ENCODE measurements at regions not wholly inside any gene's neighbourhood (a gene's known extent, or its start where the extent isn't known, plus 50 kb on each side); places are given as distances from the start of the nearest gene placed in this dataset.
"Not testable (repeated sequence)": the region's sequence is repeated elsewhere in the genome, so short reads cannot be mapped to it uniquely, and the experiment has no call there.

DNA sequence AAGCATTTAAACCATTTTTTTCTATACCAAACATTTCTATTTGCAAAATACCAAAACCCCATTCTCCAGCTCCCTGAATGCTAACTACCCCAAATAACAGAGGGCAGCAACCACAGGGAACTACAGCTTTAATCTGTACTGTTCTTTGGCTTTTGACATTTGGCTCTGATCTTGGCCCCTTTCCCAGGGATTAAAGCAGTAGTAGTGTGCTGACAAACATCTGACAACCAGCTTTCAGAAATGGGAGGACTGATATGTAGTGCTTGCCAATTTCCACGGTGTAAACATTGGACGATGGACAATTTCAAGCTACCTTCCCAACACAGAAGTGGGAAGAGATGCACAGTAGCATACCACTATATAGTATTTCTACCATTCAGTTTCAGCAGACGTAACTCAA lies 88.4 kb upstream of the TEAD1 start:
- no peak for DNase-seq (ENCODE audit: low read depth)

- DNase-seq (ENCODE audit: low read depth) = no peak
Observed at GRCh38 chr11:12587333-12587991, 86.8 kb upstream of the TEAD1 start.

GRCh38 chr11:12591706-12592105 lies 82.5 kb upstream of the TEAD1 start:
- DNase-seq (ENCODE audit: low read depth) = no peak

- DNase-seq (ENCODE audit: low read depth) = no peak
Observed at GRCh38 chr11:12592283-12592682, 81.9 kb upstream of the TEAD1 start.

DNA sequence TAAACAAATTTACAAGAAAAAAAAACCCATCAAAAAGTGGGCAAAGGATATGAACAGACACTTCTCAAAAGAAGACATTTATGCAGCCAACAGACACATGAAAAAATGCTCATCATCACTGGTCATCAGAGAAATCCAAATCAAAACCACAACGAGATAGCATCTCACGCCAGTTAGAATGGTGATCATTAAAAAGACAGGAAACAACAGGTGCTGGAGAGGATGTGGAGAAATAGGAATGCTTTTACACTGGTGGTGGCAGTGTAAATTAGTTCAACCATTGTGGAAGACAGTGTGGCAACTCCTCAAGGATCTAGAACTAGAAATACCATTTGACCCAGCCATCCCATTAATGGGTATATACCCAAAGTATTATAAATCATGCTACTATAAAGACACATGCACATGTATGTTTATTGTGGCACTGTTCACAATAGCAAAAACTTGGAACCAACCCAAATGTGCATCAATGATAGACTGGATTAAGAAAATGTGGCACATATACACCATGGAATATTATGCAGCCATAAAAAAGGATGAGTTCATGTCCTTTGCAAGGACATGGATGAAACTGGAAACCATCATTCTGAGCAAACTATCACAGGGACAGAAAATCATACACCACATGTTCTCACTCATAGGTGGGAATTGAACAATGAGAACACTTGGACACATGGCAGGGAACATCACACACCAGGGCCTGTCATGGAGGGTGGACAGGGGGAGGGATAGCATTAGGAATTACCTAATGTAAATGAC lies 79.0 kb upstream of the TEAD1 start:
- DNase-seq (ENCODE audit: low read depth) = not testable (repeated sequence)

DNA sequence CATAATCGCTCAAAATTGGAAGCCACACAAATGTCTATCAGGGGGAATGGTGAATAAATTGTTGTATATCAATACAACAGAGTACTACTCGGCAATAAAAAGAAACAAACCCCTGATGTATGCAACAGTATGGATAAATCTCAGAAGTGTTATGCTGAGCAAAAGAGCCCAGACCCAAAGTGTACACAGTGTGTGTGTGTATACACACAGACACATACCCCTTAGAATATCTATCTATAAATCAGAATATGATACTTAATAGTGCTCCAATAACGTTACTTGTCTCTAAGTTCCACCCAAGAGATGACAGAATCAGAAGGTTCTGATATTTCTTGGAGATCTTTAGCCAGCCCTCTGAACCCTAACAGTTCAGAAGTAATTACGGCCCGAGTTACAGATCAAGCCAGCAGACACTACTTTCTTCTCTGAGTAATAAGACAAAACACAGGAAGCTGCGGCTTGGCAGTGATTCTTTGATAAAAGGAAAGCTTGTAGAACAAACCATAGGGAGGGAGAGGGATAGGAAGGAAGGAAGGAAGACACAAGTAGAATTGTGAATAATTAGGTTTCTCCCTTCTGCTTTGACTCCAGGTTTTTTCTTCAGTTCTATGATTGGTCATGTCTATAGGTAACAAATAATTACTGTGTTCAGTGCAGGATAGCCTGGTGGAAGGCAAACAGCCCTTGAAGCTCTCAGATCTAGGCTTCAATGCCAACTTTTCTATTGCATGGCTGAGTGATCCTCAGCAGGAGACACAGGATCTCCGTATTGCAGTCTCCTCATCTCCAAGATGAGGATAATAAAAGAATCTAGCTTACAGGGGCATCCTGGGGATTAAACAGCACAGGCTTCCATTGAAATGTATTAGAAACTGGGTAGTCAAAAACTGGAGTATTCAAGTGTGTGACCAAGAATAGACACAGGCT lies 75.6 kb upstream of the TEAD1 start:
- DNase-seq (ENCODE audit: low read depth) = no peak

DNA sequence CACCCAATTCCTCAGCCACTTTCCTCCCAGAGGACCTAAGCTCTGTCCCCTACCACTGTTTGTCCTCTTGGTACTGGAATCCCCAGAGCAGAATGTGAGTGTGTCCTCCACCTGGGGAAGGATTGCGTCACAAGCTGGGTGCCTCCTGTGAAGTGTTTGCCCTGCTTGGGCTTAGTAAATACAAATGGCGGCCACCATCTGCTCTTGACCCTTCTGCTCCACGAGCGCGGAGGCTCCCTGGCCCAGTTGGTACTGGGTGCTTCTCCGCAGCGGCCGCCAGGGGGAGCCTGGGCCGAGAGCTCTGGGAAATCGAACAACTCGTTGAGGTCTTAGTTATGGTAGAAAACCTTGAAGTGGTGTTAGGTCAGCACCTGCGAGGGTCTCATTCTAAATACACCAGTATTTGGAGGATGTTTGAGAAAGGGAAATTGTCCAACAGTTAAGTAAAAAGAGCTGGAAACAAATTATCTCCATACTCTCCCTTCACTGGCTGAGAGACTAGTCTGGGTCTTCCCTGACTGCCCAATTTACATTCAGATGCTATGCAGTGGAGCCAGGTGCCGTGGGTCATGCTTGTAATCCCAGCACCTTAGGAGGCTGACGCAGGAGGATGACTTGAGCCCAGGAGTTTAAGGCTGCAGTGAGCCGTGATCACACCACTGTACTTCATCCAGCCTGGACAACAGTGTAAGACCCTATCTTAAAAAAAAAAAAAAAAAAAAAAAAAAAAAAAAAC lies 74.6 kb upstream of the TEAD1 start:
- DNase-seq (ENCODE audit: low read depth) = no peak

DNA sequence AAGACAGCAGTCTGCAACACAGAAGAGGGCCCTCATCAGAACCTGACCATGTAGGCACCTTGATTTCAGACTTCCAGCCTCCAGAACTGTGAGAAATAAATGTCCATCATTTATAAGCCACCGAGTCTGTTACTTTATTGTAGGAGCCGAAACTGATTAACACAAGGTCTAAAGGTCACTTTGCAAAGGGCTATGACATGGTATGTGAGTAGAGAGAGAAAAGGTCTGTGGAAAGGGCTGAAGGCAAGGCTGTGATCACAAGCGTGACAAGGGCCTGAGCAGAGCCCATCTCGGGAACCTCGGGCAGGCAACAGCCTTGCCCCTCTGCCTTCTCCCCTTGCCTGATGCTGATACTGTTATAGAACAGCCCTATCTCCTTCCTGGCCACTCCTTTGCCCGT lies 73.4 kb upstream of the TEAD1 start:
- DNase-seq (ENCODE audit: low read depth) = no peak

- DNase-seq (ENCODE audit: low read depth) = no peak
Observed at GRCh38 chr11:12602421-12602820, 71.8 kb upstream of the TEAD1 start.

DNA sequence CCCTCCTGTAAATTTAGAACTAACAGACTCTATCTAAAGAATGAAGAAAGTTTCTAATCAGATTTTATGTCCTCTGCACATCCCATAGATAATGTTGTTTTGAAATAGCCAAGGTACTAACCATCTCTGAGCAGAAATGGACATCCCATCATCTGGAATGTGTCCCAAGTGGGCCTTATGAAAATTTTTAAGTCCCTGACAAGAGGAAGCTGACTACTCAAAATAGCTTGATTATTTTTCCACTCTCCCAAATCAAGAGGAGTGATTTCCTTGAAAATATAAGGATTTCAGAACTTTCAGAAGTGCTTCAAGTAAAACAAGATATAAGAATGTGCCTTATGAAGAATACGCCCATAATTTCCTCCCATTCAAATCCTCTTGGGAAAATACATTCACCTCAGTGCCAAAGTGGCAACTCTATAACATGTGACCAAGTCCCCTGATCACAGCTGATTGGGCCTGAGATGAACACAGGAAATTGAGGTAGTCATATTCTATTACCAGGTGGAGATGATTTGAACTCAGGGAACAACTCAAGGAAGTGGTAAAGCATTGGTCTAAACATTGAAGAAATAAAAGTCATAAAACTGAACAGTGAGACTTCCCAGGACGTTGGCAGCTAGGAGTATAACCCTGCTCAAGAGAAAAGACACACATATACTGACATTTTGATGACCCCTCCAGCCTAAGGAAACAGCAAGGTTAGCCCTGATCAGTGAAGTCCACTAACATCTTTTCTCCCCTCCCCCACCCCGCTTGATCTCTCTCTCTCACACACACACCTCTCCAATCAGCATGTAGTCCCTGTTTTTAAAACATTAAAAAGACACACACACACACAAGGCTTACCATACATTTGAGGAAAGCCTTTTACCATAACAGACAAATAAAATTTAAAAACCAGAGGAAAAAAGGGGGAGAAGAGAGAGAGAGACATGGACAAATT lies 70.8 kb upstream of the TEAD1 start:
- DNase-seq (ENCODE audit: low read depth) = no peak

GRCh38 chr11:12604557-12605153 lies 69.6 kb upstream of the TEAD1 start:
- DNase-seq (ENCODE audit: low read depth) = no peak

GRCh38 chr11:12606597-12606996 lies 67.6 kb upstream of the TEAD1 start:
- peak; percentile 91 for DNase-seq (ENCODE audit: low read depth)

- not testable (repeated sequence) for DNase-seq (ENCODE audit: low read depth)
Observed at GRCh38 chr11:12608678-12609077, 65.5 kb upstream of the TEAD1 start.

DNA sequence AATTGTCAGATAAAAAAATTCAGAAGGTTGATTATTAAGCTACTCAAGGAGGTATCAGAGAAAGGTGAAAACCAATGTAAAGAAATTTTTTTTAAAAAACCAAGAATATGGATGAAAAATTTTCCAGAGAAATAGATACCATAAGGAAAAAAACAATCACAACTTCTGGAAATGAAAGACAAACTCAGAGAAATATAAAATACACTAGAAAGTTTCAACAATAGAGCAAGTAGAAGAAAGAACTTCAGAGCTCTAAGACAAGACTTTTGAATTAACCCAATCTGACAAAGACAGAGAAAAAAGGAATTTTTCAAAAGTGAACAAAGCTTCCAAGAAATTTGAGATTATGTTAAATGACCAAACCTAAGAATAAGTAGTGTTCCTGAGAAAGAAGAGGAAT lies 62.9 kb upstream of the TEAD1 start:
- no peak for DNase-seq (ENCODE audit: low read depth)

GRCh38 chr11:12617632-12618031 lies 56.6 kb upstream of the TEAD1 start:
- DNase-seq (ENCODE audit: low read depth) = no peak

- no peak for DNase-seq (ENCODE audit: low read depth)
Observed at GRCh38 chr11:12618743-12619540, 55.3 kb upstream of the TEAD1 start.

DNA sequence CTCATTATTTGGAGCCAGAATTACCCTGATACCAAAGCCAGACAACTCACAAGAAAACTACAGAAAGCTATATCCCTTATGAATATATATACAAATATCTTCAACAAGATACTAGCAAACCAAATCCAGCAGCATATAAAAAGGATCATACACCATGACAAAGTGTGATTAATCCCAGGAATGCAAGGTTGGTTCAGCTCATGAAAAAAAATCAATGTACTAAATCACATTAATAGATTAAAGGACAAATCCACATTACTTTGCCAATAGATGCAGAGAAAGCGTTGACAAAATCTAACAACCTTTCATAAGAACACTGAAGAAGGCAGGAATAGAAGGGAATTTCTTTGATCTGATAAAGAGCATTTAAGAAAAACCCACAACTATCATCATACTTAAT lies 50.4 kb upstream of the TEAD1 start:
- DNase-seq (ENCODE audit: low read depth) = no peak

Measured in GM04503 (cell line).